Body of pancreas (tissue), 4 donors: ENCODE measurements at regions not wholly inside any gene's neighbourhood (a gene's known extent, or its start where the extent isn't known, plus 50 kb on each side); places are given as distances from the start of the nearest gene placed in this dataset.

Experiments
- POLR2A ChIP-seq, 3 donors: fragments of 450-650 bp; IDR thresholded peaks; one replicate each; pipeline ENCODE4 v1.6.1; 2016; ENCODE audit warnings: antibody characterized with exemption in 3 of 3, mild to moderate bottlenecking in 2 of 3
- TF ChIP-seq, protein P1 (sequence below), 7 experiments: fragments of 450-650 bp in 4 of 7; fragments of 200-600 bp in 3 of 7; sonication (generic) in 3 of 7; IDR thresholded peaks; one replicate each; pipeline ENCODE4 v1.5.1; 2016 to 2019; ENCODE audit warnings: antibody characterized with exemption in 7 of 7

- TF ChIP-seq, protein P1, sequence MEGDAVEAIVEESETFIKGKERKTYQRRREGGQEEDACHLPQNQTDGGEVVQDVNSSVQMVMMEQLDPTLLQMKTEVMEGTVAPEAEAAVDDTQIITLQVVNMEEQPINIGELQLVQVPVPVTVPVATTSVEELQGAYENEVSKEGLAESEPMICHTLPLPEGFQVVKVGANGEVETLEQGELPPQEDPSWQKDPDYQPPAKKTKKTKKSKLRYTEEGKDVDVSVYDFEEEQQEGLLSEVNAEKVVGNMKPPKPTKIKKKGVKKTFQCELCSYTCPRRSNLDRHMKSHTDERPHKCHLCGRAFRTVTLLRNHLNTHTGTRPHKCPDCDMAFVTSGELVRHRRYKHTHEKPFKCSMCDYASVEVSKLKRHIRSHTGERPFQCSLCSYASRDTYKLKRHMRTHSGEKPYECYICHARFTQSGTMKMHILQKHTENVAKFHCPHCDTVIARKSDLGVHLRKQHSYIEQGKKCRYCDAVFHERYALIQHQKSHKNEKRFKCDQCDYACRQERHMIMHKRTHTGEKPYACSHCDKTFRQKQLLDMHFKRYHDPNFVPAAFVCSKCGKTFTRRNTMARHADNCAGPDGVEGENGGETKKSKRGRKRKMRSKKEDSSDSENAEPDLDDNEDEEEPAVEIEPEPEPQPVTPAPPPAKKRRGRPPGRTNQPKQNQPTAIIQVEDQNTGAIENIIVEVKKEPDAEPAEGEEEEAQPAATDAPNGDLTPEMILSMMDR (IDR thresholded peaks at IDR 0.05), result no peak
- no peak for TF ChIP-seq POLR2A (IDR thresholded peaks at IDR 0.05)
Measured at GRCh38 chr10:112091703-112092102, 91.9 kb downstream of the GPAM start.
